ENCODE measurements at regions not wholly inside any gene's neighbourhood (a gene's known extent, or its start where the extent isn't known, plus 50 kb on each side); places are given as distances from the start of the nearest gene placed in this dataset.

DNA sequence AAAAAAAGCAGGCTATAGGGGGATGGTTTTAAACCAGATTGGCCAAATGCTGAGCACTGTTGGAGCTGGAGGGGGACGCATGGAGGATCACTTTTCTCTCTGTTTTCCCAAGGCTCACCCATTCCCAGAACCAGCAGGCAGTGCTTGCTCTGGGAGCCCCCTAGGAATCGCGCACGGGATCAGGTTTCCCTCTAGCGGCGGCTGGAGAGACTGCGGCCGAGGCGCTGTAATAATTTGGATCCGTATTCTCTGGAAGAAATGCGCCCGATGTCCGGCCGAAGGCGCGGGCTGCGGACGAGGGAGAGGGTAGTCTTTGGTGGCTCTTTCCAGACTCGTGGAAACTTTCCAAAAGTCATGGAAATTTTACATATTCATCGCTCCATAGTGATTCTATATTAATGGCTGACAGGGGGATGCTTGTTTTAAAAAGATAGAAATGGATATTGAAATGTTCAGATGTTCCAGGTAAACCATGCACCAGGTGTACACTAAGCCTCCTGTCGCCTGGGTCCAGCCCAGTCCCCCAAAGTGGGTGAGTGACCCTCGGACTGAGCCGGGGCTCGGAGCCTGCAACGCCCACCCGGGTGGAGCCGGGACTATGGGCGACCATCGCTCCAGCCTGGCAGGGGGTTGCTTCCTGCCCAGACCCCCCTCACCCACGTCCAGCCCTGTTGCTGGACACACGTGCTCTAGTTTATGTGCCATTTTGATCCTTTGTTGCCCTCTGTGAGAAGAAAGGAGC, 78.7 kb upstream of the PHACTR3 start:
- no peaks in the 10 kb centered on the region for H3K9me3 Mint-ChIP-seq
- Histone ChIP-seq H3K4me3 (ENCODE audit: low read length in 2 of 2) (no peak overlapping the region), H3K9me3 (ENCODE audit: control insufficient read depth in 1 of 2, low read length in 2 of 2) (no peaks in the 10 kb centered on the region), H3K27ac (ENCODE audit: low read depth, low read length) (no peak overlapping the region), H3K27me3 (ENCODE audit: insufficient read depth, low read length) (peaks cover 10% of the 10 kb centered on the region), H3K4me1 (ENCODE audit: insufficient read depth, low read length) (peaks cover 3% of the 10 kb centered on the region), H3K36me3 (ENCODE audit: insufficient read depth, low read length) (no peaks in the 10 kb centered on the region)
- POLR2A ChIA-PET (ENCODE audit: partially characterized antibody), result no interaction called here
- H3K36me3 Mint-ChIP-seq, result no peaks in the 10 kb centered on the region
- H3K27ac Mint-ChIP-seq, result no peak overlapping the region
- H3K4me3 Mint-ChIP-seq, result peak overlapping the region in 1 of 8 donors; percentile 40
- DNase-seq, result peak in 2 of 5 donors; percentile 1 to 24
- H3K4me1 Mint-ChIP-seq, result peaks cover 0 to 1% (median 0%) of the 10 kb centered on the region in 4 donors
- intact Hi-C loops (cut with micrococcal nuclease), result no loop called here
- CTCF ChIA-PET (ENCODE audit: partially characterized antibody), result interaction anchor here (0.8 kb wide), 1 partner anchor 273 kb away, joined by 3 read pairs; no protein-coding TSS in a partner anchor
- H3K27me3 Mint-ChIP-seq, result peaks cover 31 to 42% of the 10 kb centered on the region in 2 donors

DNA sequence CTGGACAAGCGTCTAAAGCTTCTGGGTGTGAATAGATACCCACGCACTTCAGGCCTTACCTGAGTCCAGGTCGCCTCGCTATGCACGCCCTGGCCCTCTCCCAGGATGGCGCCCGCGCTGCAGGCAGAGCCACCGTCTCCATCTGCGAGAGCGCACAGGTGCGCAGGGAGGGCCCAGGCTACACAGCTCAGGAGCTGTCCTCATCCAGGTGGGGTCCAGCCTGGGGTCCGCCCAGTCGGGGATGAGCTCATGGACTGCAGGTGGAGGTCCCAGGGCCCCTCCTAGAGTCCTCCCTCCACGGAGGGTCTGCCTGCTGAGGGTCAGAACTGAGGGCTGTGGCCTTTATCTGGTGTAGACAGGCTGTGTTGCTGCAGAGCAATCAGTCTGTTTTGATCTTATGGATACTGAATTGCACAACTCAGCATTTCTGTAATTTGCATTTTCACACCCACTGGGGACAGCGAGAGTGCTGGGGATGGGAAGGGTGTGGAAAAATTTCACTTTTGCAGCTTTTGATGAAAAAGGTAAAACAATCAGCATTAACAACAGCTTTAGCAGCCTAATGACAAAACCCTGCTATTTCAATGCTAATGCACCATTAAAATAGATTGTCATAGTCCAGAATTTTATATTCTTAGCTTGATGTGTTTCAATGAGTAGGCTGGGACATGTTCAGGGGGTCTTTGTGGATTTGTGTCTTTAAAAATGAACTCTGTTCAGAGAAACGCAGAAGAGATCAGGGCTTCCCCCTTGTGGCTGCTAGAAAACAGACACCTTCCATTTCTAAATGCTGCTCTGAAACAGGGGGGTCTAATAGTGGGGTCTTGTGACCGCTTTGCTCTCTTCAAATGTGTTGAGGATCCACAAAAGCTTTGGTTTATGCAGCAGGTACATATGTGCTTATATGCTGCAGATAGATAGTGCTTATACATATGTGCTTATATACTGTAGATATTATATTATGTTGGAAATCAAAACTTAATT, 77.8 kb upstream of the PHACTR3 start:
- H3K27me3 ChIP-seq (ENCODE audit: insufficient read depth, low read length), result peaks cover 10% of the 10 kb centered on the region
- Mint-ChIP-seq H3K4me3 (no peak overlapping the region), H3K36me3 (no peaks in the 10 kb centered on the region), H3K27ac (no peak overlapping the region), H3K9me3 (peaks cover 0 to 5% (median 0%) of the 10 kb centered on the region in 8 donors), H3K27me3 (peaks cover 28 to 39% of the 10 kb centered on the region in 2 donors), H3K4me1 (peaks cover 0 to 1% (median 0%) of the 10 kb centered on the region in 4 donors)
- peaks cover 3% of the 10 kb centered on the region for H3K4me1 ChIP-seq (ENCODE audit: insufficient read depth, low read length)
- H3K4me3 ChIP-seq (ENCODE audit: low read length in 2 of 2), result no peak overlapping the region
- no peak overlapping the region for H3K27ac ChIP-seq (ENCODE audit: low read depth, low read length)
- intact Hi-C loops (cut with micrococcal nuclease), result no loop called here
- POLR2A ChIA-PET (ENCODE audit: partially characterized antibody), result no interaction called here
- CTCF ChIA-PET (ENCODE audit: partially characterized antibody), result interaction anchor here (1.8 kb wide), 1 partner anchor 8 kb away, joined by 6 read pairs; no protein-coding TSS in a partner anchor
- H3K36me3 ChIP-seq (ENCODE audit: insufficient read depth, low read length), result no peaks in the 10 kb centered on the region
- DNase-seq, result no peak
- H3K9me3 ChIP-seq (ENCODE audit: control insufficient read depth in 1 of 2, low read length in 2 of 2), result no peaks in the 10 kb centered on the region

DNA sequence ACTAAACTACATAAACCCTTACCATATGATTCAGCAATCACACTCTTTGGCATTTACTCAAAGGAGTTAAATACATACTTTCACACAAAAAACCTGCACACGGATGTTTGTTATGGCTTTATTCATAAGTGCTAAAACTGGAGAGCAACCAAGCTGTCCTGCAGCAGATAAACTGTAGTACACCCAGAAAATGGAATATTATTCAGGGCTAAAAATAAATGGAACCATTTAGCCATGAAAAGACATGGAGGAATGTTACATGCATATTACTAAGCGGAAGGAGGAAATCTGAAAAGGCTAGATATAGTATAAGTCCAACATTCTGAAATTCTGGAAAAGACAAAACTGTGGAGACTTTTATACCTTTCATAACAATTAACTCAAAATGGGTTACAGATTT, 73.6 kb upstream of the PHACTR3 start:
- Mint-ChIP-seq H3K36me3 (no peaks in the 10 kb centered on the region), H3K4me1 (no peaks in the 10 kb centered on the region), H3K27ac (no peak overlapping the region), H3K9me3 (peaks cover 0 to 8% (median 2%) of the 10 kb centered on the region in 8 donors), H3K27me3 (peaks cover 10 to 19% of the 10 kb centered on the region in 2 donors), H3K4me3 (no peak overlapping the region)
- ChIA-PET CTCF (ENCODE audit: partially characterized antibody) (no interaction called here), POLR2A (ENCODE audit: partially characterized antibody) (no interaction called here)
- H3K4me3 ChIP-seq (ENCODE audit: low read length in 2 of 2), result no peak overlapping the region
- H3K4me1 ChIP-seq (ENCODE audit: insufficient read depth, low read length), result no peaks in the 10 kb centered on the region
- intact Hi-C loops (cut with micrococcal nuclease), result no loop called here
- no peak for DNase-seq
- H3K27me3 ChIP-seq (ENCODE audit: insufficient read depth, low read length), result peaks cover 10% of the 10 kb centered on the region
- no peaks in the 10 kb centered on the region for H3K9me3 ChIP-seq (ENCODE audit: control insufficient read depth in 1 of 2, low read length in 2 of 2)
- no peak overlapping the region for H3K27ac ChIP-seq (ENCODE audit: low read depth, low read length)
- H3K36me3 ChIP-seq (ENCODE audit: insufficient read depth, low read length), result no peaks in the 10 kb centered on the region

DNA sequence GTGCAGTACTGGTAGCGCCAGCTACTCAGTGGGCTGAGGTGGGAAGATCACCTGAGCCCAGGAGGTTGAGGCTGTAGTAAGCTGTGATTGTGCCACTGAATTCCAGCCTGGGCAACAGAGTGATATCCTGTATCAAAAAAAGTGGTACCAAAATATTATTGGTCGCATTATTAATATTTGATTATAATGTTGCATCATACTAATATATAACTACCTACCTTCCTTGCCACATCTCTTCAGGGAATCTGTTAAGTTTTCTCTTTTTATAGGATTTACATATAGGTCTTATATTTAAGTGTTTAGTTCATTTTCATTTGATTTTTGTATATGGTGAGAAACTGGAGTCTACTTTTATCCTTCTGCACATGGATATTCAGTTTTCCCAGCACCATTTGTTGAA, 66.3 kb upstream of the PHACTR3 start:
- no peaks in the 10 kb centered on the region for H3K9me3 ChIP-seq (ENCODE audit: control insufficient read depth in 1 of 2, low read length in 2 of 2)
- H3K36me3 ChIP-seq (ENCODE audit: insufficient read depth, low read length), result no peaks in the 10 kb centered on the region
- intact Hi-C loops (cut with micrococcal nuclease), result no loop called here
- no peak for DNase-seq
- H3K27ac ChIP-seq (ENCODE audit: low read depth, low read length), result no peak overlapping the region
- H3K4me3 Mint-ChIP-seq, result no peak overlapping the region
- H3K4me1 ChIP-seq (ENCODE audit: insufficient read depth, low read length), result no peaks in the 10 kb centered on the region
- H3K27me3 Mint-ChIP-seq, result peaks cover 11 to 17% of the 10 kb centered on the region in 2 donors
- CTCF ChIA-PET (ENCODE audit: partially characterized antibody), result no interaction called here
- no peak overlapping the region for H3K27ac Mint-ChIP-seq
- no peaks in the 10 kb centered on the region for H3K36me3 Mint-ChIP-seq
- H3K4me1 Mint-ChIP-seq, result no peaks in the 10 kb centered on the region
- H3K27me3 ChIP-seq (ENCODE audit: insufficient read depth, low read length), result no peaks in the 10 kb centered on the region
- H3K4me3 ChIP-seq (ENCODE audit: low read length in 2 of 2), result no peak overlapping the region
- H3K9me3 Mint-ChIP-seq, result peaks cover 5 to 42% (median 22%) of the 10 kb centered on the region in 8 donors
- POLR2A ChIA-PET (ENCODE audit: partially characterized antibody), result no interaction called here

DNA sequence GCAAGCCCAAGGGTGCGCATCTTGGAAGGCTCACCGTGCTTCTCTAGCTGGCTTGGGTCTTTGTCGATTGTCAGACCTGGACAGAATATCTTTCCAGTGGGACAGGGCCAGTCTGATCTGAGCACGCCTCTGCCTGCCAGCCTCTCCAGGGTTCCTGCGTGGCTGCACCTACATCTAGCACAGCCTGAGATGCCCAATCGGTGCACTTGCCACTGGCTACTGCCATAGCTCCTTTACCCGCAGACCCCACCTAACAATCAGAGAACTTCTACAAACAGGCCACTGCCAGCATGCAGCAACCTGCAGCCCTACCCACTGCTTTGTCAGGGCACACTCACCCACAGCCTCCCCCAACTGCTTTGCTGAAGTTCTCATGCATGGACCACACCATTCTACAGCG, 56.7 kb upstream of the PHACTR3 start:
- H3K4me3 ChIP-seq (ENCODE audit: low read length in 2 of 2), result no peak overlapping the region
- H3K9me3 Mint-ChIP-seq, result peaks cover 0 to 2% (median 0%) of the 10 kb centered on the region in 8 donors
- no peaks in the 10 kb centered on the region for H3K36me3 Mint-ChIP-seq
- H3K27ac ChIP-seq (ENCODE audit: low read depth, low read length), result no peak overlapping the region
- intact Hi-C loops (cut with micrococcal nuclease), result no loop called here
- no peak overlapping the region for H3K4me3 Mint-ChIP-seq
- no peak overlapping the region for H3K27ac Mint-ChIP-seq
- no peak for DNase-seq
- no peaks in the 10 kb centered on the region for H3K36me3 ChIP-seq (ENCODE audit: insufficient read depth, low read length)
- no peaks in the 10 kb centered on the region for H3K9me3 ChIP-seq (ENCODE audit: control insufficient read depth in 1 of 2, low read length in 2 of 2)
- POLR2A ChIA-PET (ENCODE audit: partially characterized antibody), result no interaction called here
- no peaks in the 10 kb centered on the region for H3K4me1 Mint-ChIP-seq
- H3K4me1 ChIP-seq (ENCODE audit: insufficient read depth, low read length), result no peaks in the 10 kb centered on the region
- H3K27me3 ChIP-seq (ENCODE audit: insufficient read depth, low read length), result peaks cover 4% of the 10 kb centered on the region
- H3K27me3 Mint-ChIP-seq, result peaks cover 11 to 18% of the 10 kb centered on the region in 2 donors
- CTCF ChIA-PET (ENCODE audit: partially characterized antibody), result interaction anchor here (2.6 kb wide), 1 partner anchor 23 kb away, joined by 11 read pairs; no protein-coding TSS in a partner anchor

Data from CD4-positive, alpha-beta memory T cell (primary cell).